ENCODE measurements at regions not wholly inside any gene's neighbourhood (a gene's known extent, or its start where the extent isn't known, plus 50 kb on each side); places are given as distances from the start of the nearest gene placed in this dataset.

DNA sequence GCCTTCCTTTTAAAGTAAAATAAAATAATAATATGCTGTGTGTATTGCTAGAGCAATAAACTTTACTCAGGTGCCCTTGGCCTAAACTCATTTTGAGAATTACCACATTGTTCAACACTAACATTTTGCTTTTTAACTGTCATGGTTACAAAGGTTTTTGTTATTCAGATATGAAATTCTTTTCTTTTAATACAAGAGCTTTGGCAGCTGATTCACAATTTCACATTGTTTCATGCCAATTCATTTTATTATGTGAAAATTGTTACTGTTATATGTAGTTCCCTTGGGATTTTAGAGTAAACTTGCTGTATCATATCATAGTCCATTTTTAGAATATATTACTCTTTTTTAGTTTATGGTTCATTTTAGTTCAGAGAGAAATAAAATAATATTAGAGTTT, 65.8 kb upstream of the ZNF804A start:
- TF ChIP-seq POLR2A (conservative IDR thresholded peaks at IDR 0.05): no peak
- no peak for TF ChIP-seq ZNF324 (CRISPR knock-in tag; IDR thresholded peaks at IDR 0.05)
- no peak for TF ChIP-seq CCAR2 (IDR thresholded peaks at IDR 0.05; ENCODE audit: low read depth, low read length)
- TF ChIP-seq, protein P1, sequence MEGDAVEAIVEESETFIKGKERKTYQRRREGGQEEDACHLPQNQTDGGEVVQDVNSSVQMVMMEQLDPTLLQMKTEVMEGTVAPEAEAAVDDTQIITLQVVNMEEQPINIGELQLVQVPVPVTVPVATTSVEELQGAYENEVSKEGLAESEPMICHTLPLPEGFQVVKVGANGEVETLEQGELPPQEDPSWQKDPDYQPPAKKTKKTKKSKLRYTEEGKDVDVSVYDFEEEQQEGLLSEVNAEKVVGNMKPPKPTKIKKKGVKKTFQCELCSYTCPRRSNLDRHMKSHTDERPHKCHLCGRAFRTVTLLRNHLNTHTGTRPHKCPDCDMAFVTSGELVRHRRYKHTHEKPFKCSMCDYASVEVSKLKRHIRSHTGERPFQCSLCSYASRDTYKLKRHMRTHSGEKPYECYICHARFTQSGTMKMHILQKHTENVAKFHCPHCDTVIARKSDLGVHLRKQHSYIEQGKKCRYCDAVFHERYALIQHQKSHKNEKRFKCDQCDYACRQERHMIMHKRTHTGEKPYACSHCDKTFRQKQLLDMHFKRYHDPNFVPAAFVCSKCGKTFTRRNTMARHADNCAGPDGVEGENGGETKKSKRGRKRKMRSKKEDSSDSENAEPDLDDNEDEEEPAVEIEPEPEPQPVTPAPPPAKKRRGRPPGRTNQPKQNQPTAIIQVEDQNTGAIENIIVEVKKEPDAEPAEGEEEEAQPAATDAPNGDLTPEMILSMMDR (IDR thresholded peaks at IDR 0.05 in 2 of 3, conservative IDR thresholded peaks at IDR 0.05 in 1 of 3; ENCODE audit: insufficient read depth in 2 of 3, low read depth in 1 of 3, low read length in 3 of 3): no peak
- no peak for TF ChIP-seq CBX2 (IDR thresholded peaks at IDR 0.05; ENCODE audit: insufficient read depth, low read length, poor library complexity, severe bottlenecking)
- TF ChIP-seq, protein P2, sequence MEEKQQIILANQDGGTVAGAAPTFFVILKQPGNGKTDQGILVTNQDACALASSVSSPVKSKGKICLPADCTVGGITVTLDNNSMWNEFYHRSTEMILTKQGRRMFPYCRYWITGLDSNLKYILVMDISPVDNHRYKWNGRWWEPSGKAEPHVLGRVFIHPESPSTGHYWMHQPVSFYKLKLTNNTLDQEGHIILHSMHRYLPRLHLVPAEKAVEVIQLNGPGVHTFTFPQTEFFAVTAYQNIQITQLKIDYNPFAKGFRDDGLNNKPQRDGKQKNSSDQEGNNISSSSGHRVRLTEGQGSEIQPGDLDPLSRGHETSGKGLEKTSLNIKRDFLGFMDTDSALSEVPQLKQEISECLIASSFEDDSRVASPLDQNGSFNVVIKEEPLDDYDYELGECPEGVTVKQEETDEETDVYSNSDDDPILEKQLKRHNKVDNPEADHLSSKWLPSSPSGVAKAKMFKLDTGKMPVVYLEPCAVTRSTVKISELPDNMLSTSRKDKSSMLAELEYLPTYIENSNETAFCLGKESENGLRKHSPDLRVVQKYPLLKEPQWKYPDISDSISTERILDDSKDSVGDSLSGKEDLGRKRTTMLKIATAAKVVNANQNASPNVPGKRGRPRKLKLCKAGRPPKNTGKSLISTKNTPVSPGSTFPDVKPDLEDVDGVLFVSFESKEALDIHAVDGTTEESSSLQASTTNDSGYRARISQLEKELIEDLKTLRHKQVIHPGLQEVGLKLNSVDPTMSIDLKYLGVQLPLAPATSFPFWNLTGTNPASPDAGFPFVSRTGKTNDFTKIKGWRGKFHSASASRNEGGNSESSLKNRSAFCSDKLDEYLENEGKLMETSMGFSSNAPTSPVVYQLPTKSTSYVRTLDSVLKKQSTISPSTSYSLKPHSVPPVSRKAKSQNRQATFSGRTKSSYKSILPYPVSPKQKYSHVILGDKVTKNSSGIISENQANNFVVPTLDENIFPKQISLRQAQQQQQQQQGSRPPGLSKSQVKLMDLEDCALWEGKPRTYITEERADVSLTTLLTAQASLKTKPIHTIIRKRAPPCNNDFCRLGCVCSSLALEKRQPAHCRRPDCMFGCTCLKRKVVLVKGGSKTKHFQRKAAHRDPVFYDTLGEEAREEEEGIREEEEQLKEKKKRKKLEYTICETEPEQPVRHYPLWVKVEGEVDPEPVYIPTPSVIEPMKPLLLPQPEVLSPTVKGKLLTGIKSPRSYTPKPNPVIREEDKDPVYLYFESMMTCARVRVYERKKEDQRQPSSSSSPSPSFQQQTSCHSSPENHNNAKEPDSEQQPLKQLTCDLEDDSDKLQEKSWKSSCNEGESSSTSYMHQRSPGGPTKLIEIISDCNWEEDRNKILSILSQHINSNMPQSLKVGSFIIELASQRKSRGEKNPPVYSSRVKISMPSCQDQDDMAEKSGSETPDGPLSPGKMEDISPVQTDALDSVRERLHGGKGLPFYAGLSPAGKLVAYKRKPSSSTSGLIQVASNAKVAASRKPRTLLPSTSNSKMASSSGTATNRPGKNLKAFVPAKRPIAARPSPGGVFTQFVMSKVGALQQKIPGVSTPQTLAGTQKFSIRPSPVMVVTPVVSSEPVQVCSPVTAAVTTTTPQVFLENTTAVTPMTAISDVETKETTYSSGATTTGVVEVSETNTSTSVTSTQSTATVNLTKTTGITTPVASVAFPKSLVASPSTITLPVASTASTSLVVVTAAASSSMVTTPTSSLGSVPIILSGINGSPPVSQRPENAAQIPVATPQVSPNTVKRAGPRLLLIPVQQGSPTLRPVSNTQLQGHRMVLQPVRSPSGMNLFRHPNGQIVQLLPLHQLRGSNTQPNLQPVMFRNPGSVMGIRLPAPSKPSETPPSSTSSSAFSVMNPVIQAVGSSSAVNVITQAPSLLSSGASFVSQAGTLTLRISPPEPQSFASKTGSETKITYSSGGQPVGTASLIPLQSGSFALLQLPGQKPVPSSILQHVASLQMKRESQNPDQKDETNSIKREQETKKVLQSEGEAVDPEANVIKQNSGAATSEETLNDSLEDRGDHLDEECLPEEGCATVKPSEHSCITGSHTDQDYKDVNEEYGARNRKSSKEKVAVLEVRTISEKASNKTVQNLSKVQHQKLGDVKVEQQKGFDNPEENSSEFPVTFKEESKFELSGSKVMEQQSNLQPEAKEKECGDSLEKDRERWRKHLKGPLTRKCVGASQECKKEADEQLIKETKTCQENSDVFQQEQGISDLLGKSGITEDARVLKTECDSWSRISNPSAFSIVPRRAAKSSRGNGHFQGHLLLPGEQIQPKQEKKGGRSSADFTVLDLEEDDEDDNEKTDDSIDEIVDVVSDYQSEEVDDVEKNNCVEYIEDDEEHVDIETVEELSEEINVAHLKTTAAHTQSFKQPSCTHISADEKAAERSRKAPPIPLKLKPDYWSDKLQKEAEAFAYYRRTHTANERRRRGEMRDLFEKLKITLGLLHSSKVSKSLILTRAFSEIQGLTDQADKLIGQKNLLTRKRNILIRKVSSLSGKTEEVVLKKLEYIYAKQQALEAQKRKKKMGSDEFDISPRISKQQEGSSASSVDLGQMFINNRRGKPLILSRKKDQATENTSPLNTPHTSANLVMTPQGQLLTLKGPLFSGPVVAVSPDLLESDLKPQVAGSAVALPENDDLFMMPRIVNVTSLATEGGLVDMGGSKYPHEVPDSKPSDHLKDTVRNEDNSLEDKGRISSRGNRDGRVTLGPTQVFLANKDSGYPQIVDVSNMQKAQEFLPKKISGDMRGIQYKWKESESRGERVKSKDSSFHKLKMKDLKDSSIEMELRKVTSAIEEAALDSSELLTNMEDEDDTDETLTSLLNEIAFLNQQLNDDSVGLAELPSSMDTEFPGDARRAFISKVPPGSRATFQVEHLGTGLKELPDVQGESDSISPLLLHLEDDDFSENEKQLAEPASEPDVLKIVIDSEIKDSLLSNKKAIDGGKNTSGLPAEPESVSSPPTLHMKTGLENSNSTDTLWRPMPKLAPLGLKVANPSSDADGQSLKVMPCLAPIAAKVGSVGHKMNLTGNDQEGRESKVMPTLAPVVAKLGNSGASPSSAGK (IDR thresholded peaks at IDR 0.05): no peak
- TF ChIP-seq HMG20A (CRISPR knock-in tag; conservative IDR thresholded peaks at IDR 0.05): no peak
- TF ChIP-seq ZSCAN29 (IDR thresholded peaks at IDR 0.05): no peak
- no peak for TF ChIP-seq EZH2 (IDR thresholded peaks at IDR 0.05; ENCODE audit: borderline replicate concordance, low read depth, low read length)
